Stomach (tissue), 4 donors: ENCODE measurements at regions not wholly inside any gene's neighbourhood (a gene's known extent, or its start where the extent isn't known, plus 50 kb on each side); places are given as distances from the start of the nearest gene placed in this dataset.

Source experiments
- EP300 ChIP-seq: sonication (generic); formaldehyde crosslinking; IDR thresholded peaks from one replicate; pipeline ENCODE4 v1.6.1; 2017; ENCODE audit warnings: antibody characterized with exemption
- POLR2A ChIP-seq, 4 donors: fragments of 450-650 bp; IDR thresholded peaks; one replicate each; pipeline ENCODE4 v1.6.1; 2016; ENCODE audit warnings: antibody characterized with exemption in 4 of 4, control low read depth in 2 of 4, mild to moderate bottlenecking in 1 of 4, moderate library complexity in 1 of 4
- TF ChIP-seq, protein P1 (sequence below), 7 experiments: fragments of 450-650 bp in 4 of 7; fragments of 200-600 bp in 3 of 7; sonication (generic) in 3 of 7; IDR thresholded peaks; one replicate each; pipeline ENCODE4 v1.5.1; 2016 to 2019; ENCODE audit warnings: antibody characterized with exemption in 7 of 7, control low read depth in 2 of 7, mild to moderate bottlenecking in 1 of 7

DNA sequence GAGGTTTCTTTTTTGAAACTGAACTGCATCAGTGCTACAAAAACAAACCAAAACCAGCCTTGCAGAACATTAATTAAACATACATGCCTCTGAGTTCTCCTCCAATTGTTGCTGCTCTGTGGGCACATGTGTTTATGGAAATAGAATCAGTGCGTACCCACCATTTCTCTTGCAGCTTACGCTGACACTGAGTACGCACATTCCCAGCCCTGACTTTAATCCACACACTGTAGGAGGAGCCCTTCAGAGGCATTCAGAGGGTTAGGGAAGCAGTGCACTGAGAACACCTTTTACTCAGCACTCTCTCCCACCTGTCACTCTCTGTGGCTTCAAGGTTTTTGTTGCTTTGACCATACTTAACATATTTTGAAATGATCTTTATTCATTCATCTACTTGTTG, 250.5 kb upstream of the PWP1 start:
- TF ChIP-seq, protein P1, sequence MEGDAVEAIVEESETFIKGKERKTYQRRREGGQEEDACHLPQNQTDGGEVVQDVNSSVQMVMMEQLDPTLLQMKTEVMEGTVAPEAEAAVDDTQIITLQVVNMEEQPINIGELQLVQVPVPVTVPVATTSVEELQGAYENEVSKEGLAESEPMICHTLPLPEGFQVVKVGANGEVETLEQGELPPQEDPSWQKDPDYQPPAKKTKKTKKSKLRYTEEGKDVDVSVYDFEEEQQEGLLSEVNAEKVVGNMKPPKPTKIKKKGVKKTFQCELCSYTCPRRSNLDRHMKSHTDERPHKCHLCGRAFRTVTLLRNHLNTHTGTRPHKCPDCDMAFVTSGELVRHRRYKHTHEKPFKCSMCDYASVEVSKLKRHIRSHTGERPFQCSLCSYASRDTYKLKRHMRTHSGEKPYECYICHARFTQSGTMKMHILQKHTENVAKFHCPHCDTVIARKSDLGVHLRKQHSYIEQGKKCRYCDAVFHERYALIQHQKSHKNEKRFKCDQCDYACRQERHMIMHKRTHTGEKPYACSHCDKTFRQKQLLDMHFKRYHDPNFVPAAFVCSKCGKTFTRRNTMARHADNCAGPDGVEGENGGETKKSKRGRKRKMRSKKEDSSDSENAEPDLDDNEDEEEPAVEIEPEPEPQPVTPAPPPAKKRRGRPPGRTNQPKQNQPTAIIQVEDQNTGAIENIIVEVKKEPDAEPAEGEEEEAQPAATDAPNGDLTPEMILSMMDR (IDR thresholded peaks at IDR 0.05) = no peak
- TF ChIP-seq POLR2A (IDR thresholded peaks at IDR 0.05) (no peak), EP300 (no peak)
